GM23338 (cell line): ENCODE measurements at regions not wholly inside any gene's neighbourhood (a gene's known extent, or its start where the extent isn't known, plus 50 kb on each side); places are given as distances from the start of the nearest gene placed in this dataset.

Source experiments
- ATAC-seq: fragments of 200-7000 bp; cut with Tn5 transposase; 3 replicates; pipeline ENCODE4 v1.9.1; 2020
- DNase-seq: peaks from one replicate; pipeline ENCODE4 v3.0.0-alpha.2; 2015; ENCODE audit warnings: low spot score
- H2AFZ ChIP-seq: fragments of 200-600 bp; sonication (generic); 2 replicates; pipeline ENCODE4 v1.8.0; 2016; ENCODE audit warnings: antibody characterized with exemption, mild to moderate bottlenecking, moderate library complexity
- H3F3A ChIP-seq: fragments of 200-600 bp; sonication (generic); replicated peaks from 2 replicates; pipeline ENCODE4 v1.8.0; 2017; ENCODE audit warnings: antibody characterized with exemption, mixed run types, low read depth
- H3K27ac ChIP-seq: fragments of 200-600 bp; sonication (generic); 2 replicates; pipeline ENCODE4 v1.6.1; 2016; ENCODE audit warnings: low read depth
- H3K27me3 ChIP-seq: fragments of 200-600 bp; sonication (generic); 2 replicates; pipeline ENCODE4 v1.8.0; 2016; ENCODE audit warnings: mild to moderate bottlenecking, mixed run types, moderate library complexity; ENCODE audit not compliant: insufficient read depth
- H3K36me3 ChIP-seq: fragments of 200-600 bp; sonication (generic); 2 replicates; pipeline ENCODE4 v1.8.0; 2016; ENCODE audit warnings: mild to moderate bottlenecking; ENCODE audit not compliant: insufficient read depth
- H3K4me1 ChIP-seq: fragments of 200-600 bp; sonication (generic); 2 replicates; pipeline ENCODE4 v1.8.0; 2016; ENCODE audit warnings: mild to moderate bottlenecking, moderate library complexity; ENCODE audit not compliant: insufficient read depth
- H3K4me2 ChIP-seq: fragments of 200-600 bp; sonication (generic); 2 replicates; pipeline ENCODE4 v1.7.1; 2017; ENCODE audit warnings: mixed run types
- H3K4me3 ChIP-seq: fragments of 200-600 bp; sonication (generic); 2 replicates; pipeline ENCODE4 v1.6.1; 2016; ENCODE audit warnings: mixed run types
- H3K79me2 ChIP-seq: fragments of 200-600 bp; sonication (generic); replicated peaks from 2 replicates; pipeline ENCODE4 v1.8.0; 2017; ENCODE audit warnings: mild to moderate bottlenecking; ENCODE audit not compliant: insufficient read depth
- H3K9me2 ChIP-seq: fragments of 200-600 bp; sonication (generic); 2 replicates; pipeline ENCODE4 v1.8.0; 2017; ENCODE audit not compliant: insufficient read depth
- H4K20me1 ChIP-seq: fragments of 200-600 bp; sonication (generic); replicated peaks from 2 replicates; pipeline ENCODE4 v1.8.0; 2017; ENCODE audit warnings: mild to moderate bottlenecking; ENCODE audit not compliant: insufficient read depth
- H3K27ac Mint-ChIP-seq: 2 replicates; pipeline ENCODE4 v1.8.0; 2020; ENCODE audit warnings: inconsistent platforms, mild to moderate bottlenecking, moderate library complexity, mixed read lengths
- H3K27me3 Mint-ChIP-seq: 3 replicates; pipeline ENCODE4 v1.8.0; 2022; ENCODE audit warnings: low read depth, mild to moderate bottlenecking, moderate library complexity, mixed read lengths, inconsistent platforms; ENCODE audit not compliant: insufficient read depth, poor library complexity
- H3K36me3 Mint-ChIP-seq: 3 replicates; pipeline ENCODE4 v1.8.0; 2021; ENCODE audit warnings: low read depth, mild to moderate bottlenecking, inconsistent platforms, moderate library complexity, mixed read lengths
- H3K4me1 Mint-ChIP-seq: 3 replicates; pipeline ENCODE4 v1.8.0; 2020; ENCODE audit warnings: mild to moderate bottlenecking, inconsistent platforms, mixed read lengths
- H3K4me3 Mint-ChIP-seq: 3 replicates; pipeline ENCODE4 v1.8.0; 2021; ENCODE audit warnings: moderate library complexity, mild to moderate bottlenecking, inconsistent platforms, mixed read lengths
- H3K9me3 Mint-ChIP-seq: 3 replicates; pipeline ENCODE4 v1.8.0; 2020; ENCODE audit warnings: moderate library complexity, mild to moderate bottlenecking, inconsistent platforms, mixed read lengths
- CTCF ChIP-seq, 2 experiments: fragments of 200-600 bp in 1 of 2; sonication (generic) in 1 of 2; conservative IDR thresholded peaks; 2 replicates each; pipeline versions ENCODE4 v1.5.1 to v1.6.1; 2016 to 2017; ENCODE audit warnings: antibody characterized with exemption in 2 of 2, low read depth in 2 of 2, mild to moderate bottlenecking in 2 of 2, moderate library complexity in 1 of 2
- ETS1 ChIP-seq: IDR thresholded peaks from 2 replicates; pipeline ENCODE4 v1.6.1; 2016; ENCODE audit warnings: antibody characterized with exemption
- EZH2 ChIP-seq: fragments of 200-600 bp; sonication (generic); IDR thresholded peaks from one replicate; pipeline ENCODE4 v1.8.0; 2017; ENCODE audit warnings: antibody characterized with exemption, mild to moderate bottlenecking, low read depth; ENCODE audit not compliant: unreplicated experiment
- EZH2phosphoT487 ChIP-seq: fragments of 200-600 bp; sonication (generic); IDR thresholded peaks from one replicate; pipeline ENCODE4 v1.8.1; 2018; ENCODE audit warnings: antibody characterized with exemption; ENCODE audit not compliant: unreplicated experiment
- NANOG ChIP-seq: IDR thresholded peaks from 2 replicates; pipeline ENCODE4 v1.6.1; 2016; ENCODE audit warnings: antibody characterized with exemption, borderline replicate concordance
- POLR2AphosphoS5 ChIP-seq: IDR thresholded peaks from 2 replicates; pipeline ENCODE4 v1.6.1; 2016; ENCODE audit warnings: antibody characterized with exemption, low read depth
- ZNF114 ChIP-seq: fragments of 250-450 bp; sonication (Bioruptor Pico); IDR thresholded peaks from 2 replicates; pipeline ENCODE4 v1.5.0; 2020; ENCODE audit warnings: mild to moderate bottlenecking, moderate library complexity
- ZNF331 ChIP-seq: fragments of 250-450 bp; sonication (Bioruptor Pico); IDR thresholded peaks from 2 replicates; pipeline ENCODE4 v1.5.0; 2020; ENCODE audit warnings: low read depth, mild to moderate bottlenecking, moderate library complexity
- ZNF462 ChIP-seq: fragments of 250-450 bp; sonication (Bioruptor Pico); IDR thresholded peaks from 2 replicates; pipeline ENCODE4 v1.5.0; 2020; ENCODE audit warnings: mild to moderate bottlenecking, moderate library complexity

GRCh38 chr2:174659069-174659900, 61.7 kb upstream of the WIPF1 start:
- Histone ChIP-seq H3K4me3 (no peak overlapping the region), H3K4me1 (peaks cover 9% of the 10 kb centered on the region), H3K9me2 (peaks cover 9% of the 10 kb centered on the region; the same call in 1 of the 2 replicates), H3K4me2 (no peak overlapping the region), H2AFZ (no peak overlapping the region), H3K27ac (no peak overlapping the region), H3F3A (no peaks in the 10 kb centered on the region), H3K27me3 (no peaks in the 10 kb centered on the region), H3K36me3 (no peaks in the 10 kb centered on the region), H3K79me2 (no peaks in the 10 kb centered on the region), H4K20me1 (no peaks in the 10 kb centered on the region; the same call in 1 of the 2 replicates)
- DNase-seq (no peak), ATAC-seq (no peak)
- Mint-ChIP-seq H3K36me3 (no peaks in the 10 kb centered on the region), H3K9me3 (no peaks in the 10 kb centered on the region; the same call in 2 of the 3 replicates), H3K27ac (no peak overlapping the region), H3K27me3 (no peaks in the 10 kb centered on the region), H3K4me1 (peaks cover 16% of the 10 kb centered on the region), H3K4me3 (no peak overlapping the region)
- TF ChIP-seq ETS1 (no peak), EZH2 (no peak), ZNF462 (no peak), POLR2AphosphoS5 (no peak), ZNF331 (CRISPR knock-in tag) (no peak), EZH2phosphoT487 (no peak), ZNF114 (CRISPR knock-in tag) (no peak), NANOG (no peak), CTCF (conservative IDR thresholded peaks at IDR 0.05; ENCODE audit: low read depth in 2 of 2) (no peak)
